ENCODE measurements at regions not wholly inside any gene's neighbourhood (a gene's known extent, or its start where the extent isn't known, plus 50 kb on each side); places are given as distances from the start of the nearest gene placed in this dataset.

DNA sequence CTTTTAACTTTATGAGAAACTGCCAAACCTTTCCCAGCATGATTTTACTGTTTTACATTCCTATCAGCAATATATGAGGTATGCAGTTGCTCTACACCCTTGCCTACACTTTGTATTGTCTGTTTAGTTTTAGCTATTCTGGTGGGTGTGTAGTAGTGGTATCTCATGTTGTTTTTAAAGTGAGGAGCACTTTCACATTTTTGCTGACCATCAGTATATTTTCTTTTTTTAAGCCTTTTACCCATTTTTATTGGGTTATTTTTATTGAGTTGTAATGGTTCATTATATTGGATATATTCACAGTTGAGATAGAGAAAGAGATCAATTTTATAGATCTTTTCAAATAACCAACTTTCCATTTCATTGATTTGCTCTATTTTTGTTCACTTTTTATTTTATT is 102.4 kb downstream of the BARX1 start:
- TF ChIP-seq, protein P1, sequence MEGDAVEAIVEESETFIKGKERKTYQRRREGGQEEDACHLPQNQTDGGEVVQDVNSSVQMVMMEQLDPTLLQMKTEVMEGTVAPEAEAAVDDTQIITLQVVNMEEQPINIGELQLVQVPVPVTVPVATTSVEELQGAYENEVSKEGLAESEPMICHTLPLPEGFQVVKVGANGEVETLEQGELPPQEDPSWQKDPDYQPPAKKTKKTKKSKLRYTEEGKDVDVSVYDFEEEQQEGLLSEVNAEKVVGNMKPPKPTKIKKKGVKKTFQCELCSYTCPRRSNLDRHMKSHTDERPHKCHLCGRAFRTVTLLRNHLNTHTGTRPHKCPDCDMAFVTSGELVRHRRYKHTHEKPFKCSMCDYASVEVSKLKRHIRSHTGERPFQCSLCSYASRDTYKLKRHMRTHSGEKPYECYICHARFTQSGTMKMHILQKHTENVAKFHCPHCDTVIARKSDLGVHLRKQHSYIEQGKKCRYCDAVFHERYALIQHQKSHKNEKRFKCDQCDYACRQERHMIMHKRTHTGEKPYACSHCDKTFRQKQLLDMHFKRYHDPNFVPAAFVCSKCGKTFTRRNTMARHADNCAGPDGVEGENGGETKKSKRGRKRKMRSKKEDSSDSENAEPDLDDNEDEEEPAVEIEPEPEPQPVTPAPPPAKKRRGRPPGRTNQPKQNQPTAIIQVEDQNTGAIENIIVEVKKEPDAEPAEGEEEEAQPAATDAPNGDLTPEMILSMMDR (IDR thresholded peaks at IDR 0.05), result no peak
- no peak for TF ChIP-seq POLR2A (IDR thresholded peaks at IDR 0.05)

Data from body of pancreas (tissue), 4 donors.